SK-N-SH (cell line): ENCODE measurements at regions not wholly inside any gene's neighbourhood (a gene's known extent, or its start where the extent isn't known, plus 50 kb on each side); places are given as distances from the start of the nearest gene placed in this dataset.

Source experiments
- CTCF ChIA-PET: fragments of 300-600, 350-600 bp; formaldehyde crosslinking; extraction: SDS; loops from one replicate; lab custom pipeline; 2021; lab: Yijun Ruan, JAX
- POLR2A ChIA-PET: fragments of 350-600 bp; sonication (Branson Sonifier 250); formaldehyde crosslinking; extraction: SDS; loops from one replicate; lab custom pipeline; 2020; ENCODE audit warnings: antibody characterized with exemption, inconsistent platforms; lab: Yijun Ruan, JAX
- DNase-seq: peaks from one replicate; pipeline ENCODE4 v3.0.0; 2012
- H2AFZ ChIP-seq: fragments of 200-600 bp; sonication (generic); 2 replicates; pipeline ENCODE4 v1.8.1; 2016; ENCODE audit warnings: antibody characterized with exemption, mild to moderate bottlenecking, low read depth
- H3F3A ChIP-seq: fragments of 200-600 bp; sonication (generic); replicated peaks from 2 replicates; pipeline ENCODE3; 2016; ENCODE audit warnings: antibody characterized with exemption, mild to moderate bottlenecking; ENCODE audit not compliant: insufficient read depth
- H3K27ac ChIP-seq, 2 experiments: fragments of 200-500 bp in 1 of 2; fragments of 200-600 bp in 1 of 2; sonication (Bioruptor generic) in 1 of 2; sonication (generic), shearing (Covaris generic) in 1 of 2; 2 replicates each; pipeline versions ENCODE4 v1.5.1 to v1.6.1; 2014 to 2016; ENCODE audit warnings: low read depth in 2 of 2, inconsistent platforms in 1 of 2, low read length in 1 of 2, mild to moderate bottlenecking in 1 of 2, mixed read lengths in 1 of 2
- H3K27me3 ChIP-seq: fragments of 200-600 bp; sonication (generic), shearing (Covaris generic); 2 replicates; pipeline ENCODE4 v1.6.1; 2016; ENCODE audit warnings: mixed run types; ENCODE audit not compliant: insufficient read depth
- H3K36me3 ChIP-seq, 2 experiments: fragments of 200-500 bp in 1 of 2; fragments of 200-600 bp in 1 of 2; sonication (Bioruptor generic) in 1 of 2; sonication (generic) in 1 of 2; replicated peaks in 1 of 2; 2 replicates each; pipeline versions ENCODE3 to v1.5.1; 2014 to 2016; ENCODE audit warnings: low read length in 1 of 2, mild to moderate bottlenecking in 1 of 2; ENCODE audit not compliant: insufficient read depth in 2 of 2, control insufficient read depth in 1 of 2
- H3K4me1 ChIP-seq, 2 experiments: fragments of 200-500 bp in 1 of 2; fragments of 200-600 bp in 1 of 2; sonication (Bioruptor generic) in 1 of 2; sonication (generic), shearing (Covaris generic) in 1 of 2; 2 replicates each; pipeline versions ENCODE4 v1.5.1 to v1.6.1; 2014 to 2016; ENCODE audit warnings: low read depth in 1 of 2, low read length in 1 of 2, mixed run types in 1 of 2; ENCODE audit not compliant: insufficient read depth in 2 of 2, control insufficient read depth in 1 of 2
- H3K4me2 ChIP-seq: fragments of 200-600 bp; sonication (generic), shearing (Covaris generic); 2 replicates; pipeline ENCODE4 v1.6.1; 2017; ENCODE audit warnings: mixed run types
- H3K4me3 ChIP-seq, 2 experiments: fragments of 200-500 bp in 1 of 2; fragments of 200-600 bp in 1 of 2; sonication (Bioruptor generic) in 1 of 2; sonication (generic), shearing (Covaris generic) in 1 of 2; 2 replicates each; pipeline versions ENCODE4 v1.5.1 to v1.8.1; 2014 to 2016; ENCODE audit warnings: low read depth in 2 of 2, inconsistent platforms in 1 of 2, low read length in 1 of 2, mild to moderate bottlenecking in 1 of 2, mixed read lengths in 1 of 2, moderate library complexity in 1 of 2
- H3K79me2 ChIP-seq: fragments of 200-600 bp; sonication (generic); 2 replicates; pipeline ENCODE4 v1.8.1; 2017; ENCODE audit warnings: mild to moderate bottlenecking; ENCODE audit not compliant: insufficient read depth
- H3K9ac ChIP-seq: fragments of 200-600 bp; sonication (generic); 2 replicates; pipeline ENCODE4 v1.6.1; 2017; ENCODE audit warnings: mixed run types
- H3K9me2 ChIP-seq: fragments of 200-600 bp; sonication (generic); 2 replicates; pipeline ENCODE4 v1.6.1; 2017; ENCODE audit warnings: mixed run types
- H3K9me3 ChIP-seq: fragments of 200-600 bp; sonication (generic); 2 replicates; pipeline ENCODE4 v1.6.1; 2017; ENCODE audit warnings: mixed run types, mild to moderate bottlenecking, moderate library complexity
- H4K20me1 ChIP-seq: fragments of 200-600 bp; sonication (generic); 2 replicates; pipeline ENCODE4 v1.6.1; 2017; ENCODE audit warnings: mild to moderate bottlenecking, mixed run types; ENCODE audit not compliant: insufficient read depth
- CHD2 ChIP-seq: fragments of 150-350 bp; IDR thresholded peaks from 2 replicates; pipeline ENCODE4 v1.6.1; 2018; ENCODE audit warnings: low read length; ENCODE audit not compliant: partially characterized antibody
- ELF1 ChIP-seq: IDR thresholded peaks from 2 replicates; pipeline ENCODE4 v1.4.0; 2012
- EP300 ChIP-seq, 2 experiments: IDR thresholded peaks; 2 replicates each; pipeline versions ENCODE4 v1.4.0 to v1.6.1; 2012; ENCODE audit warnings: borderline replicate concordance in 1 of 2, low read depth in 1 of 2, low read length in 1 of 2
- EZH2phosphoT487 ChIP-seq: fragments of 200-600 bp; sonication (generic); IDR thresholded peaks from 2 replicates; pipeline ENCODE4 v1.6.1; 2017; ENCODE audit warnings: low read depth, mixed run types, mild to moderate bottlenecking, antibody characterized with exemption, moderate library complexity, borderline replicate concordance
- FOSL2 ChIP-seq: IDR thresholded peaks from 2 replicates; pipeline ENCODE4 v1.4.0; 2012; ENCODE audit warnings: low read depth, mild to moderate bottlenecking, moderate library complexity, borderline replicate concordance
- FOXJ3 ChIP-seq: sonication (generic); formaldehyde crosslinking; IDR thresholded peaks from 2 replicates; pipeline ENCODE4 v1.5.1; 2020; ENCODE audit warnings: mild to moderate bottlenecking, missing genetic modification reagents
- FOXM1 ChIP-seq: IDR thresholded peaks from 2 replicates; pipeline ENCODE4 v1.4.0; 2012; ENCODE audit warnings: low read depth, mild to moderate bottlenecking
- NRF1 ChIP-seq: IDR thresholded peaks from 2 replicates; pipeline ENCODE4 v1.6.1; 2012; ENCODE audit warnings: low read depth, mild to moderate bottlenecking, low read length
- RFX5 ChIP-seq: IDR thresholded peaks from 2 replicates; pipeline ENCODE4 v1.6.1; 2012; ENCODE audit warnings: mild to moderate bottlenecking, improper control_type of control experiment, low read length
- RXRA ChIP-seq: IDR thresholded peaks from 2 replicates; pipeline ENCODE4 v1.4.0; 2012; ENCODE audit warnings: low read depth, mild to moderate bottlenecking, borderline replicate concordance
- SIN3A ChIP-seq: IDR thresholded peaks from 2 replicates; pipeline ENCODE4 v1.6.1; 2012; ENCODE audit warnings: low read depth, mild to moderate bottlenecking, low read length, moderate library complexity, borderline replicate concordance
- SMC3 ChIP-seq: IDR thresholded peaks from 2 replicates; pipeline ENCODE4 v1.6.1; 2012; ENCODE audit warnings: low read depth, low read length, improper control_type of control experiment
- YY1 ChIP-seq: IDR thresholded peaks from 2 replicates; pipeline ENCODE4 v1.4.0; 2012; ENCODE audit warnings: low read depth, mild to moderate bottlenecking
- WGBS: methylation state at CpG from one replicate; pipeline ENCODE4 v1.1.6; 2017; ENCODE audit warnings: low lambda C conversion rate; 5-methylcytosine and 5-hydroxymethylcytosine counted together
- TF ChIP-seq, protein P1 (sequence below): IDR thresholded peaks from 2 replicates; pipeline ENCODE4 v1.4.0; 2012; ENCODE audit warnings: low read depth, borderline replicate concordance
- TF ChIP-seq, protein P2 (sequence below): IDR thresholded peaks from 2 replicates; pipeline ENCODE4 v1.6.1; 2012; ENCODE audit warnings: mild to moderate bottlenecking, low read depth, low read length, moderate library complexity
- TF ChIP-seq, protein P3 (sequence below): fragments of 200-600 bp; sonication (generic); IDR thresholded peaks from 2 replicates; pipeline ENCODE4 v1.6.1; 2017; ENCODE audit warnings: antibody characterized with exemption, mild to moderate bottlenecking, moderate library complexity

DNA sequence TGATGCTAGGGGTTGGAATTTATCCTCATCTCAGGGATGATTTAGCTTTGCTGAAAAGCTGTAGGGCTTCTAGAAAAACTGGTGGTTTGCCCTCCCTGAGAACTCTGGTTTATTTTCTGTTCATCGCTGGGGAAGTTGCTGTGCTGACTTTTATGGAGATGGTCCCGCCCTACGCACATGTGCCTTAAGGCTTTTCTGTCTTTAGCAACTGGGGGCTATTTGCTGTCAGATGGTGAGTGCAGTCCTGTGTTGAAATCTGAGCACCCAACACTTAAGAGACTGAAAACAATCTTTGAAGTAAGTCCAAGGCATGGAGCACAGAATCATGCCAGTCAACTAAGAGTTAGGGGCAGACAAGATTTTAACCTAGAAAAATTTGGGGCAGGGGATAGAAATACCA is 2148.4 kb upstream of the CELF4 start (continued):
- TF ChIP-seq, protein P1, sequence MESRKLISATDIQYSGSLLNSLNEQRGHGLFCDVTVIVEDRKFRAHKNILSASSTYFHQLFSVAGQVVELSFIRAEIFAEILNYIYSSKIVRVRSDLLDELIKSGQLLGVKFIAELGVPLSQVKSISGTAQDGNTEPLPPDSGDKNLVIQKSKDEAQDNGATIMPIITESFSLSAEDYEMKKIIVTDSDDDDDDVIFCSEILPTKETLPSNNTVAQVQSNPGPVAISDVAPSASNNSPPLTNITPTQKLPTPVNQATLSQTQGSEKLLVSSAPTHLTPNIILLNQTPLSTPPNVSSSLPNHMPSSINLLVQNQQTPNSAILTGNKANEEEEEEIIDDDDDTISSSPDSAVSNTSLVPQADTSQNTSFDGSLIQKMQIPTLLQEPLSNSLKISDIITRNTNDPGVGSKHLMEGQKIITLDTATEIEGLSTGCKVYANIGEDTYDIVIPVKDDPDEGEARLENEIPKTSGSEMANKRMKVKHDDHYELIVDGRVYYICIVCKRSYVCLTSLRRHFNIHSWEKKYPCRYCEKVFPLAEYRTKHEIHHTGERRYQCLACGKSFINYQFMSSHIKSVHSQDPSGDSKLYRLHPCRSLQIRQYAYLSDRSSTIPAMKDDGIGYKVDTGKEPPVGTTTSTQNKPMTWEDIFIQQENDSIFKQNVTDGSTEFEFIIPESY: no peak
- TF ChIP-seq ELF1: no peak

DNA sequence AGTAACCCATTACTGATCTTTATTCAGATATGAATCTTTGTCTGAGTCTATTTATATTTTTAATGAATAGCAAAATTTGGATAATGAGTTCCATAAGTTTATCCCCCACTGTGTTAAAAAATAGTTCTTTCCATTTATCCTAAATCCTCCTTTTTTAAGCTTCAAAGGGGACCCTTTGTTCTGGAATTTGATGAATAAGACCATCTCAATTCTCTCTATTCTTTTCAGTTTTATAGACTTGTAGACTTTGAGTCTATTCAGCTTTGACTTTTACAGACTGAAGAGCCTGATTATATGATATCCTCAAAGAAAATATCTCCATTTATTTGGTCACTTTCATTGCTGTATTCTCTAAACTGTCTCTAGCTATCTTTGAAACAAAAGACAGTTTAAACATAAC is 2146.1 kb upstream of the CELF4 start:
- ChIA-PET CTCF (interaction anchor here (0.7 kb wide), 1 partner anchor 23 kb away, joined by 3 read pairs; no protein-coding TSS in a partner anchor), POLR2A (no interaction called here)
- no peak overlapping the region for H3K27ac ChIP-seq
- H4K20me1 ChIP-seq: no peaks in the 10 kb centered on the region
- H3K4me3 ChIP-seq: no peak overlapping the region
- H3K27me3 ChIP-seq: no peaks in the 10 kb centered on the region
- no peak for TF ChIP-seq EP300 (IDR thresholded peaks at IDR 0.05; ENCODE audit: borderline replicate concordance in 1 of 2, low read depth in 1 of 2, low read length in 1 of 2)
- no peak for TF ChIP-seq SMC3
- TF ChIP-seq CHD2: no peak
- no peak for DNase-seq
- H3K9me3 ChIP-seq: no peaks in the 10 kb centered on the region
- no peaks in the 10 kb centered on the region for H3K9me2 ChIP-seq
- no peak overlapping the region for H2AFZ ChIP-seq
- no peaks in the 10 kb centered on the region for H3K36me3 ChIP-seq
- H3K4me1 ChIP-seq: no peaks in the 10 kb centered on the region
- no peak overlapping the region for H3K4me2 ChIP-seq
- H3F3A ChIP-seq: no peaks in the 10 kb centered on the region
- H3K9ac ChIP-seq: no peak overlapping the region
- no peaks in the 10 kb centered on the region for H3K79me2 ChIP-seq

DNA sequence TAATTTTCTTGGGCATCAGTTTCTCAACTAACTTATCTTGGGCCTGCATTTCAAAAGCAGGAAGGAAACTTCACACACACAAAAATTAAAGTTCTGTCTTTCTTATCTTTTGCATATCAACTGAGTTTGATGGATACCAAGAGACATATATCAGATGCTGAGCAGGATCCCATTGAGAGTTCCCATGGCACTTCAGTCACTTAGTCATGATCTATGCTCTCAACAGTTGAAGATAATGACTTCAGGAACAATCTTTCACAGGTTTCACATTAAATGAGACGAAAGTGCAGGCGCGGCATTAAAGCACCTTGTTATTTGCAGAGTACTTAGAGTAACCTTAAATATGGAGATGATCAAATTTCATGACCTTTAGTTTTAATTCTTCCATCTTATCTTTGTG is 2139.8 kb upstream of the CELF4 start:
- Histone ChIP-seq H3K79me2 (no peaks in the 10 kb centered on the region), H3K9ac (no peak overlapping the region), H3K4me2 (no peak overlapping the region), H3K4me3 (no peak overlapping the region), H3K27ac (no peak overlapping the region), H4K20me1 (no peaks in the 10 kb centered on the region), H2AFZ (no peak overlapping the region), H3F3A (no peaks in the 10 kb centered on the region), H3K9me3 (no peaks in the 10 kb centered on the region), H3K36me3 (no peaks in the 10 kb centered on the region), H3K9me2 (no peaks in the 10 kb centered on the region), H3K27me3 (no peaks in the 10 kb centered on the region), H3K4me1 (no peaks in the 10 kb centered on the region)
- no peak for DNase-seq
- POLR2A ChIA-PET: no interaction called here
- WGBS: 77% methylated on average over 3 of the region's 3 CpGs
- CTCF ChIA-PET: no interaction called here
- no peak for TF ChIP-seq EZH2phosphoT487
- no peak for TF ChIP-seq FOSL2
- no peak for TF ChIP-seq EP300 (IDR thresholded peaks at IDR 0.05; ENCODE audit: borderline replicate concordance in 1 of 2, low read depth in 1 of 2, low read length in 1 of 2)
- TF ChIP-seq CHD2: no peak
- no peak for TF ChIP-seq SMC3
- TF ChIP-seq, protein P2, sequence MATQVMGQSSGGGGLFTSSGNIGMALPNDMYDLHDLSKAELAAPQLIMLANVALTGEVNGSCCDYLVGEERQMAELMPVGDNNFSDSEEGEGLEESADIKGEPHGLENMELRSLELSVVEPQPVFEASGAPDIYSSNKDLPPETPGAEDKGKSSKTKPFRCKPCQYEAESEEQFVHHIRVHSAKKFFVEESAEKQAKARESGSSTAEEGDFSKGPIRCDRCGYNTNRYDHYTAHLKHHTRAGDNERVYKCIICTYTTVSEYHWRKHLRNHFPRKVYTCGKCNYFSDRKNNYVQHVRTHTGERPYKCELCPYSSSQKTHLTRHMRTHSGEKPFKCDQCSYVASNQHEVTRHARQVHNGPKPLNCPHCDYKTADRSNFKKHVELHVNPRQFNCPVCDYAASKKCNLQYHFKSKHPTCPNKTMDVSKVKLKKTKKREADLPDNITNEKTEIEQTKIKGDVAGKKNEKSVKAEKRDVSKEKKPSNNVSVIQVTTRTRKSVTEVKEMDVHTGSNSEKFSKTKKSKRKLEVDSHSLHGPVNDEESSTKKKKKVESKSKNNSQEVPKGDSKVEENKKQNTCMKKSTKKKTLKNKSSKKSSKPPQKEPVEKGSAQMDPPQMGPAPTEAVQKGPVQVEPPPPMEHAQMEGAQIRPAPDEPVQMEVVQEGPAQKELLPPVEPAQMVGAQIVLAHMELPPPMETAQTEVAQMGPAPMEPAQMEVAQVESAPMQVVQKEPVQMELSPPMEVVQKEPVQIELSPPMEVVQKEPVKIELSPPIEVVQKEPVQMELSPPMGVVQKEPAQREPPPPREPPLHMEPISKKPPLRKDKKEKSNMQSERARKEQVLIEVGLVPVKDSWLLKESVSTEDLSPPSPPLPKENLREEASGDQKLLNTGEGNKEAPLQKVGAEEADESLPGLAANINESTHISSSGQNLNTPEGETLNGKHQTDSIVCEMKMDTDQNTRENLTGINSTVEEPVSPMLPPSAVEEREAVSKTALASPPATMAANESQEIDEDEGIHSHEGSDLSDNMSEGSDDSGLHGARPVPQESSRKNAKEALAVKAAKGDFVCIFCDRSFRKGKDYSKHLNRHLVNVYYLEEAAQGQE: no peak
- TF ChIP-seq NRF1: no peak
- no peak for TF ChIP-seq RXRA
- no peak for TF ChIP-seq SIN3A
- no peak for TF ChIP-seq ELF1
- TF ChIP-seq FOXJ3 (CRISPR knock-in tag): no peak
- TF ChIP-seq RFX5: no peak
- TF ChIP-seq, protein P3, sequence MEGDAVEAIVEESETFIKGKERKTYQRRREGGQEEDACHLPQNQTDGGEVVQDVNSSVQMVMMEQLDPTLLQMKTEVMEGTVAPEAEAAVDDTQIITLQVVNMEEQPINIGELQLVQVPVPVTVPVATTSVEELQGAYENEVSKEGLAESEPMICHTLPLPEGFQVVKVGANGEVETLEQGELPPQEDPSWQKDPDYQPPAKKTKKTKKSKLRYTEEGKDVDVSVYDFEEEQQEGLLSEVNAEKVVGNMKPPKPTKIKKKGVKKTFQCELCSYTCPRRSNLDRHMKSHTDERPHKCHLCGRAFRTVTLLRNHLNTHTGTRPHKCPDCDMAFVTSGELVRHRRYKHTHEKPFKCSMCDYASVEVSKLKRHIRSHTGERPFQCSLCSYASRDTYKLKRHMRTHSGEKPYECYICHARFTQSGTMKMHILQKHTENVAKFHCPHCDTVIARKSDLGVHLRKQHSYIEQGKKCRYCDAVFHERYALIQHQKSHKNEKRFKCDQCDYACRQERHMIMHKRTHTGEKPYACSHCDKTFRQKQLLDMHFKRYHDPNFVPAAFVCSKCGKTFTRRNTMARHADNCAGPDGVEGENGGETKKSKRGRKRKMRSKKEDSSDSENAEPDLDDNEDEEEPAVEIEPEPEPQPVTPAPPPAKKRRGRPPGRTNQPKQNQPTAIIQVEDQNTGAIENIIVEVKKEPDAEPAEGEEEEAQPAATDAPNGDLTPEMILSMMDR: no peak
- TF ChIP-seq YY1: no peak
- TF ChIP-seq FOXM1: no peak
- TF ChIP-seq, protein P1: no peak
